AG08395 (cell line): ENCODE measurements at regions not wholly inside any gene's neighbourhood (a gene's known extent, or its start where the extent isn't known, plus 50 kb on each side); places are given as distances from the start of the nearest gene placed in this dataset.

Experiments
- DNase-seq: peaks from one replicate; pipeline ENCODE4 v3.0.0; 2012; ENCODE audit warnings: mixed read lengths, low spot score

DNA sequence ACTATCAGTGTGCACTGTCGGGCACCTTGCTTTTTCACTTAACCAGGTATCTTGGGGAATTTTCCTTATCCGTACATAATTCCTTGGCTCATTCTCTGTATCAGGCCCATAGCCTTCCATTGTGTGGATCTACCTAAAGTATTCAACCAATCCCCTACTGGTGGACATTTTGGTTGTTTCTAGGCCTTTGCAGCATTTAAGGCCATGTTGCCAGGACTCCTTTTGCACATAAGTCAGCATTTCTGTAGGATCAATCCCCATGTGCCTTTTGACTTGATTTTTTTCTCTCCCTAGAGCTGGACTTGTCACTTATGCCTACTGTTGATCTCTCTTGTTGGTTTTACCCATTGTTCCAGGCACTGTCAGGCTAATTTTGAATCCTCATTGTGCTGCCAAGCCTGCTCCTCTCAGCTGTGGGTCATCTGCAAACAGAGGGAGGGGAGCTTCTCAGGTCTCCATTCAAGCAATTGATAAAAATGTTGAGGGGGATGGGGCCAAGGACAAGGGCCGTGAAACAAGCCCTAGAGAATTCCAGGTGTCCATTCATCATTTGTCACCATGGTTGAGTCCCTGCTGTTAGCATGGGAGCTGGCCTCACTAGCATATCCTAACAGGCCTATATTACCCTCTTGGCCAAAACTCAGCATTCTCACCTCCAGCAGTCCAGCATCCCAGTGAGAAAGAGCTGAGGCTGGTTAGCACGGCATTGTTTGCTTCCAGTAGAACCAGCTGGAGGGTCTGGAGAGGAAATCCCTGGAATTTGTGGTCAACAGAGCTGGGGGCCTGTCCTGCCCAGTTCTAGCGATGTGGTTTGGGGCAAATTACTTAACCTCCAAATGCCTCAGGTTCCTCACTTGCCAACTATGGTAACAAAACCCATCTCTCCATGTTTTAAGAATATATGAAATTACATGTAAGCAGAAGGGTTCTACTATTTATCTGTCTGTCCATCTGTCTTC is 178.4 kb downstream of the MRPL14 start:
- no peak for DNase-seq

- no peak for DNase-seq
Measured at GRCh38 chr6:43947860-43948259, 177.8 kb downstream of the VEGFA start.

- DNase-seq: no peak
Measured at GRCh38 chr6:43946641-43947363, 176.8 kb downstream of the VEGFA start.

GRCh38 chr6:43945768-43946080 is 175.7 kb downstream of the VEGFA start:
- DNase-seq: no peak

GRCh38 chr6:43944908-43945767 is 175.1 kb downstream of the VEGFA start:
- peak; percentile 29 for DNase-seq

DNA sequence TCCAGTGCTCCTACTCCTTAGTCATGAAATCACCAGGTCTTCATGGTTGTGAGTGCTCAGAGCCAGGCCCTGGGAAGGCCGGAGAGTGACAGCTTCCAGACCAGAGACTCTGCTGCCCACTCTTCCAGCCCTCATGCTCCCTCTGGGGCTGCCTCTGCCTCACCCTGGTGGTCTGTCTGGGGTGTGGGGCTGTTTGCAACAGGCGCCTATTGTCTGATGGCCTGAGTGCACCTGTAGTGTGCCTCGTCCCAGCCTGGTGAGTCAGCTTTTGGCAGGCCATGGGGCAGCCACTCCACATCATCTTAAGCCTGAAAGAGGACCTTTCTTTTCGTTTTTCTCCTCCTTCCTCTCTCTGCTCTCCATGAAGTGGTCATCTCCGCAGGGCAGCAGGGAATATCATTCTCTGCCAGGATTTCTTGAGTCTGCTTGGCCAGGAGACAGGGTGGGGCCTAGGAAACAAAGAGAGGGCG is 173.8 kb downstream of the VEGFA start:
- DNase-seq: no peak

- DNase-seq: no peak
Measured at GRCh38 chr6:43943099-43943766, 173.2 kb downstream of the VEGFA start.

GRCh38 chr6:43942616-43943015 is 172.6 kb downstream of the VEGFA start:
- no peak for DNase-seq

- no peak for DNase-seq
Measured at GRCh38 chr6:43942011-43942442, 172.0 kb downstream of the VEGFA start.

DNA sequence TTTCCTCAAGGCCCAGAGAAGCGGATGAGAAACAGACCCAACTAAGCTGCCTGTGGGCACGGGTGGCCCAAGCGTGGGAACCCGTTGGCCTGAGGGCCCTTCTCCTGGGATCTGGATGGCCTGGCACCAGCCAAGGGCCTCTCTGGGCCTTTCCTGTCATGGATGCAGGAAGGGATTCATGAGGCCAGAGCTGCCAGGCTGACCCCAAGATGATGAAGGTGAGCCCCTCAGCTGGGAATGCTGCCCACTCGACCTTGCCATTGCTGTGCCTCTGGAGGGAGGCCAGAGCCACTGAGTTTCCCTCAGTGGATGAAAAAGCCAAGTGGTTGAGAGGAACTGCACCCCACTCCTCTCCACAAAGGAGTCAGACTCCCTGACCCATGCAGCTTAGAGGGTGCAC is 171.2 kb downstream of the VEGFA start:
- DNase-seq: no peak

DNA sequence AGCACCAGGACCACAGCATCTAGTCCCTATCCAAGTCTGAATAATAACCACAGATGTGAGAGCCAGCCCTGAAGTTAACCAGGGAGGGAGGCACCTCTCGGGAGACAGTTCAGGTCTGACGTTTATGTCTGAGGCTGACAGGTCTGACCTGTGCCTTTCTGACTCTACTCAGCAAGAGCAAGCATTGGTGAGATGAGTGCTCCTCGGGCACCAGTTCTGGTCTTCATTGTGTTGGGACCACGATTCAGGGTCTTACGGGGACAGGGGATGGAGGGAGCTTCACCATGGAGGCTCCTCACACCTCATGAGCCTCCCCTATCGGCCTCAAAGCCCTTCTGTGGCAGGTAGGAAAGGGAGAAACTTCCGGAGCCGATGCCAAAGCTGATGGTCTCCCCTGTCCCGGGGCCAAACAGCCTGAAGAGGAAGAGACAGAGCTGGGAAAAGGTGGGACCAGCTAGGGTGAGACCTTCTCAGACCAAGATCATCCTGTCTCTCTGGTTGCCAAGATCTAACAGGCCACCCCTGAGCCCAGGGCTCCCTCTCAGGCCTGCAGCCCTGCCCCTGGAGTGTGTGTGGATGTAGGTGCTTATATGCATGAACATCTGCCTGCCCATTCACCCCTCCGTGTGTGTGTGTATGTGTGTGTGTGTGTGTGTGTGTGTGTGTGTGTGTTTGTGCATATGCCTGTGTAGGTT is 170.5 kb downstream of the VEGFA start:
- DNase-seq: no peak

DNA sequence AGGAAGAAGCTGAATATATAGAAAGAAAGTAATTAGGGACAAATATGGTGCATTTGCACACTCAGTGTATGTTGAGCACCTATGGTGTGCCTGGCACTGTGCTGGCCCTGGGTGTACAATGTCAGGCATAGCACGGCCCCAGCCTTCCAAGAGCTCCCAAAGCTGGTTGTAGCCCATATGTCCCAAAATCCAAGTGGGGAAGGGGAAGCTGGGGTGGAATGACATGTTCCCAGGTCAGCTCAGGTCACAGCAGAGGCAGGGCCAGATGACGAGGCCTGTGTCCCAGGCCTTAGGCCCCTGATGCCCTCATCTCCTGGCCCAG is 170.0 kb downstream of the VEGFA start:
- DNase-seq: no peak

- DNase-seq: no peak
Measured at GRCh38 chr6:43939281-43940070, 169.5 kb downstream of the VEGFA start.

DNA sequence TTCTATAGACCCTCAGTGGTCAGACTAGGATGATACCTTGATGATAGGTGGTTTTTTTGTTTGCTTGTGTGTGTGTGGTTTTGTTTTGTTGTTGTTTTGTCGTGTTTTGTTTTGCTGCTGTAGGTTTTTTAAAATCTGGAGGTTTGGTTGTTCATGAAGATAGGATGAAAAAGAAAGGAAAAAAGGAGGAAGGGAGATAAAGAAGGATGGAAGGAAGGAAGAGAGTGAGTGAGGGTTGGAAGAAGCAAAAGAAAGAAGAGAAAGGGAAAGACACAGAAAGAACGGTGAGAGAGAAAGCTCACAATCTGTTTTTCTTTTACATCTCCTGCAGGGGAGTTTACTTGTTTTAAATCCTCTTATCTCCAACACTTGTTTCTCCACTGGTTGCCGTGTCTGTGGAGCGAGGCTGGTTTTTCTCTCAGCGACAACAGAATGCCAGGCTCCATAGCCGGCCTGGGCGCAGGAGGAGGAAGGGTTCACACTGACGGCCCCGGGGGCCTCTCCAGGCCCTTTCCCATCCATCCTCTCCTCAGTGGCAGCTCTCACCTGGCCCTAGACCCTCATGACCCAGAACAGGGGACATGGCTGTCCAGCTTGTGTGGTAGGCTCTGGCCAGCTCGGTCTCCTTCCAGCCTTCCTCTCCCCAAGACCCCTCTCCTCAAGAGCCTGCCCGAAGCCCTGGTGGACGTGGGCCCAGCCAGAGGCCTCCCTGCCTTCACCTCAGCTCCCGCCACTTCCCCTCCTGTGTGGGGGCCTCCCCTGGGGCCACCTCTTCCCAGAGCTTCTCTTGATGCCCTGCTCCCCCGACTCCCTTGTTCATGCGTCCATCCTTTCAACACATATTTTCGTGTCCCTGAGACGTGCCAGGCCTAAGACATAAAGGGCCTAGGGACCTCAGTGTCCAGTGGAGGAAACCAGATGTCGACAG is 168.4 kb downstream of the VEGFA start:
- no peak for DNase-seq

- DNase-seq: no peak
Measured at GRCh38 chr6:43937236-43938177, 167.5 kb downstream of the VEGFA start.

- no peak for DNase-seq
Measured at GRCh38 chr6:43936476-43936875, 166.5 kb downstream of the VEGFA start.

DNA sequence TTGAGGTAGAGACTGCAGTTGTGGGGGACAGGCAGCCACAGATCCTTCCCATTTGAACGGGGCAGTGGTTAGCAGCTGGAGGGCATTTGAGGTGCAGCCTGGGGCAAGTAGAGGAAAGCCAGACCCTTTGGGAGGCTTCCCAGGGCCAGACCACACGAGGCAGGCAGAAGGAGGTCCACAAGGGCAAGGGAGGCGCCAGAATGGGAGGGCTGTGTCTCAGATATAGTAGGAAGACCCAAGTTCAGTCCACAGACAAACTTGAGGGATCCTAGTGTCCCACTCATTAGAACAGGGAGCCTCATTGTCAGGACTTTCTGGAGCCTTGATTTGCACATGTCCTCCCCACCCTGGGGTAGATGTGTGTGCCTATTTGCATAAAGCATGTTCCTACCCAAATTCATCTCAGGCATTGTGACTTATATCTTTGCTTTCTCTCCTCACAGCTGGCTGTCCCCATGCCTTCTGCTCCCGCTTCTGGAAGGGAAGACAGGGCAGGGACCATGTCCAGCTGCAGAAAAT is 166.0 kb downstream of the VEGFA start:
- DNase-seq: no peak
